GM21529 (cell line): ENCODE measurements at regions not wholly inside any gene's neighbourhood (a gene's known extent, or its start where the extent isn't known, plus 50 kb on each side); places are given as distances from the start of the nearest gene placed in this dataset.
"Not testable (repeated sequence)": the region's sequence is repeated elsewhere in the genome, so short reads cannot be mapped to it uniquely, and the experiment has no call there.

Source experiments
- ATAC-seq: cut with Tn5 transposase; IDR thresholded peaks from one replicate; pipeline ENCODE4 v1.9.1; 2021; ENCODE audit not compliant: unreplicated experiment

DNA sequence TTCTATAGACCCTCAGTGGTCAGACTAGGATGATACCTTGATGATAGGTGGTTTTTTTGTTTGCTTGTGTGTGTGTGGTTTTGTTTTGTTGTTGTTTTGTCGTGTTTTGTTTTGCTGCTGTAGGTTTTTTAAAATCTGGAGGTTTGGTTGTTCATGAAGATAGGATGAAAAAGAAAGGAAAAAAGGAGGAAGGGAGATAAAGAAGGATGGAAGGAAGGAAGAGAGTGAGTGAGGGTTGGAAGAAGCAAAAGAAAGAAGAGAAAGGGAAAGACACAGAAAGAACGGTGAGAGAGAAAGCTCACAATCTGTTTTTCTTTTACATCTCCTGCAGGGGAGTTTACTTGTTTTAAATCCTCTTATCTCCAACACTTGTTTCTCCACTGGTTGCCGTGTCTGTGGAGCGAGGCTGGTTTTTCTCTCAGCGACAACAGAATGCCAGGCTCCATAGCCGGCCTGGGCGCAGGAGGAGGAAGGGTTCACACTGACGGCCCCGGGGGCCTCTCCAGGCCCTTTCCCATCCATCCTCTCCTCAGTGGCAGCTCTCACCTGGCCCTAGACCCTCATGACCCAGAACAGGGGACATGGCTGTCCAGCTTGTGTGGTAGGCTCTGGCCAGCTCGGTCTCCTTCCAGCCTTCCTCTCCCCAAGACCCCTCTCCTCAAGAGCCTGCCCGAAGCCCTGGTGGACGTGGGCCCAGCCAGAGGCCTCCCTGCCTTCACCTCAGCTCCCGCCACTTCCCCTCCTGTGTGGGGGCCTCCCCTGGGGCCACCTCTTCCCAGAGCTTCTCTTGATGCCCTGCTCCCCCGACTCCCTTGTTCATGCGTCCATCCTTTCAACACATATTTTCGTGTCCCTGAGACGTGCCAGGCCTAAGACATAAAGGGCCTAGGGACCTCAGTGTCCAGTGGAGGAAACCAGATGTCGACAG, 168.4 kb downstream of the VEGFA start:
- ATAC-seq: no peak

DNA sequence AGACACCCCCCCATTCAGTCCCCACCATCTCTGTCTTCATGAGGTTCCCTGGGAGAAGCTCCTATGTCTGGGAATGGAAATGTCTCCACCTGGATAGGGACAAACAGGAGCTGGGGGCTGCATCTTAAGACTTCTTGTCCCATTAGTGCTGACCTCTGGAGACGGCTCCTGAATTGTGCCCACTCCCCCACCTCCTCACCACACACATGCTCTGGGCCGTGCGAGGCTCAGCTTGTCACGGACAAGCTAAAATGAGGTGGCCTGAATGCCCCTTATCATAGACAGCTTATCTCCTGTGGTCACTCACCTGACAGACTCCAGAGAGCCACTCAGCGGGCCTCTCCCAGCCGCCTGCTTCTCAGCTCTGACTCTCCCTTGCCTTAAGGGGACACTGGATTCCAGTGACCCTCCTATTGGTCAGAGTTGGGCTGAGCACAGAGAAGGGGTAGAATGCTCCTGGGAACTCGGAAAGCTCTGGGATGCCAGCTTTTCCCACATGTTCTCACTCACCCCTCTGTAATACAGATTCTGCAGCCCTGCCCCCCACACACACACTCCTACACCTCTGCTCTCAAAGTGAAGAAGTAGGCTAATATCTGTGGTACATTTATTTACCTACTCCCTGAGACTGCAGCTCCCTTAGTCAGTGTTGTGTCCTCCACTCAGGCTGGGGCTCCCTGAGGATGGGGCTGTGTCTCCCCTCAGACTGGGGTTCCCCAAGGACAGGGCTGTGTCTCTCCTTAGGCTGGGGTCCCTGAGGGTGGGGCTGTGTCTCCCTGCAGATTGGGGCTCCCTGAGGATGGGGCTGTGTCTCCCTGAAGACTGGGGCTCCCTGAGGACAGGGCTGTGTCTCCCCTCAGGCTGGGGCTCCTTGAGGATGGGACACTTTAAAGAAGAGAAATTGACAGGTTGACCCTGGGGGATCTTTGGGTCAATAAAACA, 167.5 kb downstream of the VEGFA start:
- no peak for ATAC-seq

DNA sequence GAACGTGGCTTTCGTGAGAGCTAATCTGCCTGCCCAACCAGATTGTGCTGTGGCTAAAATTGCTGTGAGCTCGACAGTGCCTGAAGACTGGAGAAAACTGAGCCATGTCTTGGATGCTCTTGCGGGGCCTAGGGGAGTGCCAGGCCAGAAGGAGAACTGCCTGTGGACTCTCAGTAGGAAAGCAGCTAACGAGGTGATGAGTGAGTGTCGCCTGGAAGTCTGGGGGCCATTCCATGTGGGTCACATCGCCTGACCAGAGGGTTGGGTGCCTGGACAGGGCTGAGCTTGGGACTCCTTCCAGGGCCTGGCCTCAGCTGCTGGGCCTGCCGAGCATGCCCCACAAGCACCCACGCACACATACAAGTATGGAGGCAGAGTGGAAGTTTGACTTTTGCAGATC, 166.5 kb downstream of the VEGFA start:
- ATAC-seq: no peak

DNA sequence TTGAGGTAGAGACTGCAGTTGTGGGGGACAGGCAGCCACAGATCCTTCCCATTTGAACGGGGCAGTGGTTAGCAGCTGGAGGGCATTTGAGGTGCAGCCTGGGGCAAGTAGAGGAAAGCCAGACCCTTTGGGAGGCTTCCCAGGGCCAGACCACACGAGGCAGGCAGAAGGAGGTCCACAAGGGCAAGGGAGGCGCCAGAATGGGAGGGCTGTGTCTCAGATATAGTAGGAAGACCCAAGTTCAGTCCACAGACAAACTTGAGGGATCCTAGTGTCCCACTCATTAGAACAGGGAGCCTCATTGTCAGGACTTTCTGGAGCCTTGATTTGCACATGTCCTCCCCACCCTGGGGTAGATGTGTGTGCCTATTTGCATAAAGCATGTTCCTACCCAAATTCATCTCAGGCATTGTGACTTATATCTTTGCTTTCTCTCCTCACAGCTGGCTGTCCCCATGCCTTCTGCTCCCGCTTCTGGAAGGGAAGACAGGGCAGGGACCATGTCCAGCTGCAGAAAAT, 166.0 kb downstream of the VEGFA start:
- no peak for ATAC-seq

DNA sequence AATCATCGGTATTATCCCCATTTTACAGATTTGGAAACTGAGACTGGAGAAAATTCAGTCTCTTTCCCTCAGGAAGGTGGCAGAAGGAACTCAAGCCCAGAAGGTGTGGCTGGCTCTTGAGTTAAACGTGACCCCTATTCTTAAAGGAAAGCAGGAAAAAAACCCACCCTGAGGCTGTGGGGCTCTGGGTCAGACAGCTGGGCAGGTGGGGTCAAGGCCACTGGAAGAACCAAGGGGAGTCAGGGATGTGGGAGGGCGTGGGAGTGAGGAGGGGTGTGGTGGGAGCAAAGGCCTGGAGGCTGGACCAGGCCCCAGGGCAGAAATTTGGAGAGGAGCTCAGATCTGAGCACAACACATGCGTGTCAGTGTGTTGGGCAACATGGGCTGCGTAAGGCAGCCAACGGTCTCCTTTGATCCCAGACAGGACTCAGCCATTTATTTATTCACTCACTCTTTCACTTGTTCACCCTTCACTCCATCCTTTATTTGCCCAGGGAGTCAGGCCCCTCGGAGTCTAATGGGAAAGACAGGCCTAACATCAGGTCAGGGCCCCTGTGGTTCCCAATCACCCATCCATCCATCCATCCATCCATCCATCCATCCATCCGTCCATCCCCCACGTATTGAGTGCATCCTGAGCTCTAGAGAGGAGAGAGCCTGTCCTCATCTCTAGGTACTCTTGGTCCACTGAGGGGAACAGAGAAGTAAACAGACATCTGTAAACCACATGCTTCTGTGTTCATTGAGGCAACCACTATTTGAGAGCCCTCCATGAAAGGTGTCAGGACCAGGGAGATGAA, 165.0 kb downstream of the VEGFA start:
- no peak for ATAC-seq

DNA sequence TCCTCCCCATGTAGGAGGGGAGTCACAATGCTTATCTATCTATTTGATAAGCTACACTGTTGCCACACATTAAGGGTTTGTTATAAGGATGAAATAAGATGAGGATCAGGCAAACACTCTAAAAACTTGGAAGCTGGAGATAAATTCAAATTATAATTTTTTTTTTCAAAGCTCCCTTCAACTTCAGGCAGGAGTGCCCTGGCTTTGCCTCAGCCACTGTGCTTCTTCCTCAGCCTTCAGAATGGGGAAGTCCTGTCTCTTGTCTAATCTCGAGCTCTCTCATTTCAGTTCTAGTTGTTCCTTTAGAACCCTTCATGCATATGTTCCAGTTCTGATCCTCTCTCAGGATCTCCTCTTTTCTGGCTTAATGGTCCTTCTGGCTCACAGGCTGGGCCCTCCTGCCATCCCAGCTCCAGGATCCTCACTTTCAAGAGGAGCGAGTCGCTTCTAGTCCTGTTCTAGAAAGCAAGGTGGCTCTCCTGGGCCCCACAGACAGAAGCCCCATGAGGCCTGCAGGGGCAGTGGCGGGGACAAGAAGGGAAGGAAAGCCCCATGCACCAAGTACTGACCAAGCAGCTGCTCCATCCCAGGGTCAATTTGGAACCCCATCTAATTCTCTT, 164.3 kb downstream of the VEGFA start:
- no peak for ATAC-seq

DNA sequence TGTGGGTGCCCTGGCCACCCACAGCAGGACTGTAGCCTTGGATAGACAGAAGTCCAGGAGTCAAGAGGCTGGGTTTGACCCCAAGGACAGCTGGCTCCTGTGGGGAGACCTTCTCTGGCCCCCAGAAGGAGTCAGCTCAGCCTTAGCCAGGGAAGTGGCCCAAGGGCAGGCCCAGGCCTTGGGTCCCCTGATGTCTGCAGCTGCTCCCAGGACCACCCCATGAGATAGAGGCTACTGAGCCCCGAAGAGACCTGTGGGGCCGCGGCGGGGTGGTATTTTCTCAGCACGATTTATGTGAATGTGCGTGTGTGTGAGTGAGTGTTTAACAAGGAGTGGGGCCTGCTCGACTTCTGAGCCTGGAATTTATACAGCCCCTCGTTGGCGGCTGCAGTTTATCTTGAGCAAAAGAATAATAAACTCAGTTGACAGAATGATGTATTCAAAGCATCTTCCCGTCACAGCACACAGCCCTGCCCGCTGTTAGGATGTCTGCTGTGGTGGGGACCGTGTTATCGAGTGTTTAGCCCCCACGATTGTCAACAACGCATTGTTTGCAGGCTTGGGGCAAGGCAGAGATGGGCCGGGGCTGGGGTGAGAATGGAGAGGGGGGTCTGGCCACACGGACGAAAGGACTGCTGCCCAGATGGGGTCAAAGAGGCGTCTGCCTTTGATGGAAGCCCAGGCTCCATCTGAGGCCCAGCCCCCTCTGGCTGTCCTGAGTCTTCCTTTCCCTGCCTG, 163.3 kb downstream of the VEGFA start:
- no peak for ATAC-seq

DNA sequence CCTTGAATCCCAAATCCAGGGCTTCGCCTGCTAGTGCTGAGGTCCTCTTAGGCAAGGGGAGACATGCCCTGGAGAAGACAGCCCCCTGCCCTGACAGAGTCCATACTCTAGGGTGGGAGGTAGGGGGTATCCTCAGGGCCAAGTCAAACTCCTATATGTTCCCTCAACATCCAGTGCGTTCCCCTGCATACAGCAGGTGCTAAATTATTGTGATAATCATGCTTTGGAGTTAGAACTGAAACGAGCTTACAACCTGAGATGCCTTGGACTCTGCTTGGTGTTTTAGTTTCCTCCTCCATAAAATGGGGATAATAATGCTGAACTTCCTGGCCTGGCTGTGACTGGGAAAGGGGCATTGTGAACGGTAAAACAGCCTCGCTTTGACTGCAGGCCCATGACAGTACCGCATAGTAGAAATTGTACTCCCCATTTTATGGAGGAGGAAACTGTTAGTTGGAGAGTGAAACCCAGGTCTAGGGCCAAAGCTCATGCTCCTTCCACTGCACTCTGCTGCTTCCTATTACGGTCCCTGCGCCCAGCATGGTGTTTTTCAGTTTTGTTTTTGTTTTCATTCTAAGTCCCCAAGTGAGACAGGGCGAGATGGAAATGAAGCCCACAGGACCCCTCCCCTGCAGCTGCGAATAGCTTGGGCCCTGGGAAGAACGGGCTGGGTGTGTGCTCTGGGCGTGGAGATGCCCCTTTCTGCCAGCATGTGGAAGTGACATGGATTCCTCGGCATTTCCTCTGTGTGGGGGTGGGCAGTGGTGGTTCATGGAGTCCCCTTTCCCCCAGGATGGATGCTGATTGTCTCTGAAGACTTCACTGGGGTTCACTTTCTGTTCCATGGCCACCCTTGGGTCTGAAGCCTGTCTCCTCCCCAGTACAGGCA, 162.5 kb downstream of the VEGFA start:
- ATAC-seq: no peak

DNA sequence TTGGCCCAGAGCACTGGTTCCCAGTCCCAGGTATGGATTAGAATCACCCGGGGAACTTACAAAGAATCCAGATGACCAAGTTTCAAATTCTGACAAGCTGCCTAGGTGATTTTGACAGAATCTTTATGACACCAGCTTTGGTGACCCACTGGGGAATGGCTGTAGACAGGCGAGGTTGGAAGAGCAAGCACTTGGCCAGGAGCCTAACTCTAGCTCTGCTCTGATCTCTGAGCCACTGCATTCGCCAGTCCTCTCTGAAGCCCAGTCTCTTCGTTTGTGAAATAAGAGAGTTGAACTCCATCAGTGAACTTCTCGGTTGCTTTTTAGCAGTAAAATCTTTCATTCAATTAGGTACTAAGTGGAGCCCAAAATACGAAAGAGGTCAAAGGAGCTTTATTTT, 161.2 kb downstream of the VEGFA start:
- no peak for ATAC-seq

DNA sequence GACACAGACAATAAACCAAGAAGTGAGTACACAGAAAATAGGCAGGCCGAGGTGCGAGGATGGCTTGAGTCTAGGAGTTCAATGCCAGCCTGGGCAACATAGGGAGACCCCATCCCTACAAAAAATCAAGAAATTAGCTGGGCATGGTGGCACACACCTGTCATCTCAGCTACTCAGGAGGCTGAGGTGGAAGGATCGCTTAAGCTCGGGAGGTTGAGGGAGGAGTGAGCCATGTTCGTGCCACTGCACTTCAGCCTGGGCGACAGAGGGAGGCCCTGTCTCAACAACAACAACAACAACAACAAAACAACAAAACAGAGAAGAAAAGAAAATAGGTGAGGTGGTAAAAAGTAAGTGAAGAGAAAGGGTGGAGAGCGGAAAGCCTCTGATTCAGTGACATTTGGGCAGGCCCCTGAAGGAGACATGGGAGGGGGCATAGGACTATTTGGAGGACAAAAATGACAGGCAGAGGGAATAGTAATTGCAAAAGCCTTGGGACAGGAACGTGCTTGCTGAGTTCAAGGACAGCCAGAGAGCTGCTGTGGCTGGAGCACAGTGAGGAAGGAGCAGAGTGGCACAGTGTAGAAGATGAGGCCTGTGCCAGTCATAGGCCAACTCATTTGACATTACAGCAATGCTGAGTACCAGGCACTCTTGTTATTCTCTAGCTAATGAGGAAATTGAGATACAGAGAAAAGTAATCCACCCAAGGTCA, 160.6 kb downstream of the VEGFA start:
- no peak for ATAC-seq

DNA sequence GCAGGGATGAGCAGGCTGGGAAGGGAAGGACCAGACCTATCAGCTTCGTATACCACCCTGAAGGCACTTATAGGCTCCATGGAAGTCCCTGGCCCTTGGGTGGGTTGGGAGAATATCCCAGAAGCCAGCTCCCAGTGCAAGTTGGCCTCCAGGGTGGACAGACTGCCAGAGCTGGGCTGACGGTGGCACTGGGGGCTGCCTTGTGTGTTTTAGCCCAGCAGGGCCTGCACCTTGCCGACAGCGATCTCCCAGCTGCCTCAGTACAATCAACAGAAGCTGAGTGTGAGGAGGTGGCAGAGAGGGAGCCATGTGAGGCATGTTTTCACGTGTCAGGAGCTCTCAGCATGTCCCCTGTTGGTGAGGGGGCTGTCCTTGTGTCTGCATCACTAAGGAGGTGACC, 159.5 kb downstream of the VEGFA start:
- no peak for ATAC-seq

DNA sequence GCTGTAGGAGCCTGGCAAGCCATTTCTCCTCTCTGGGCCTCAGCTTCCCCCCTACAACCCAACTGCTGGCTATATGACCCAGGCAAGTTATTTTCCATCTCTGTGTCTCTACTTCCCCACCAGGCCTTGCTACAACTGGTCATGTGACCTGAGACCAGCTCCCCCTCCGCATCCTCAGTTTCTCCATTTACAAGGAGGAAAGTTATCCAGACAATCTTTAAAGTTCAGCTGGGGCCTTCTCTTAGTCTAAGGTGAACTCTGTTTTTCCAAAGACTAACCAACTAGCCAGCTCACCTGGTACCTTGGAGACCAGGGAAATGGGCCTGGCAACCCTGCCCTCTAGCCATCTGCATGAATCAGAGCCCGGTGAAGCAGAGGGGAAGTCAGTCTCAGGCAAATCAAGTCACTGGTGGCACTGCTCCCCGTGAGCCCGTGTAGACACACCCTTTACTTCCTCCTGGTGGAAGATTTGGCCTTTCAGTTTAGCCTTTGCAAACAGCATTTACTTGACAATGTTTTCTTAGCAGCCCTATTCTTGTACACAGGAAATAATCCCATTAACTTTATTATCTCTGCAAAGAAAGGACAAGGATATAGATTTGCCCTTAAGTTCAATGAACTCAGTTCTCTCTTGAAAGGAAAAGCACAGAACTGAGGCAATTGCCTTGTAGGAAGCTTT, 157.7 kb downstream of the VEGFA start:
- ATAC-seq: no peak

DNA sequence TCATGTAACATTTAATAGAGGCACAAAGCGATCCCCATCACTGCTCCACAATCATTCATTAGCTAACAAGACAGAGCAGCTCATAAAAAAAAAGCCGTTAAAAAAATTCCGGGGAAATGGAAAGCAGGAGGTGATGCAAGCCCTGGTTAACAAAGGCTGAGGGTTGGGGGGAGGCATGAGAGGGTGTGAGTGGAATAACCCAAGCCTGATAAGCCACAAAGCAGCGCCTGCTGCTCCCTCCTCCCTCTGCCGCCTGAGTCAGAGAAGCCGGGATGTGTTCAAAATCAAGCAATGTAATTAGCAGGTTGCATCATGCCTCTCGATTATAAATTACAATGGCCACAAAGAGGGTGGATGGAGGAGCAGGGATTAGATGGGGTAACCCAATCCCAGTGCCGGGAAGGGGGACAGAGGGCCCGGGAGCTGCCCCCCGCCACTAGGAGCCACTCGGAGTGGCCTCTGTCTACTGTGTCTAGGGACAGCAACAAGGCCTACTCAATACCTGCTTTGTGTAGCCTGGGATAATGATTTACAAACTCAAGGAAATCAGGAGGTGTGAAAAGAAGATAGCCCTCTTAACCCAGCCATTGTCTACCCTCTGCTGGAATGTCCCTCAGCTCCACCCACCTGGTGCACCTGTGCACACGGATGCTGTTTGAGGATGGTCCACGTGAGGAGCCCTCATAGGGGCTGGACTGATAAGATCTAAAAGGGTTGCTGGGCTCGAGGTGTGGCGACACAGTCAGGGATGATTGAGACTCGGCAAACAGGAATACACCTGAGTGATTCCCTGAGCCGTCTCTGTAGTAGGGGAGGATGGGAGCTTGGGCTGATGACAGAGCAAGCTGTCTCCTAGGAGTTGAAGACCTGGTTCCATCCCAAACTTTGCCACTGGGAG, 156.9 kb downstream of the VEGFA start:
- ATAC-seq: no peak

DNA sequence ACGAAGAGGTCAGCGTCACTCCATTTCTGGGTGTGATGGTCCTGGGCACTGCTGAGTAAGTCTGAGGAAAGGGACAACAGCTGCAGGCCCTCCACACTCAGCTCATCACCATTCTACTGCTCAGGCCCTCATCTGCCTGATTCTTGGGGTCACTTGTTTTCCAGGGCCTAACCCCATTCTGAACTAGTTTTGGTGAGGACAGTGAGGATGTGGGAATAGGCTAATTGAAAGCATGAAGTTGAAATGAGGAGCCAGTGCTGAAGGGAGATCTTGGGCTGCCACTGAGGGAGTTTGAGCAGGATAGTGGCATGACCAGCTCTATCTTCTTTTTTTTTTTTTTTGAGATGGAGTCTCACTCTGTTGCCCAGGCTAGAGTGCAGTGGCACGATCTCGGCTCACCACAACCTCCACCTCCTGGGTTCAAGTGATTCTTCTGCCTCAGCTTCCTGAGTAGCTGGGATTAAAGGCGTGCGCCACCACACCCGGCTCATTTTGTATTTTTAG, 155.7 kb downstream of the VEGFA start:
- ATAC-seq: not testable (repeated sequence)

DNA sequence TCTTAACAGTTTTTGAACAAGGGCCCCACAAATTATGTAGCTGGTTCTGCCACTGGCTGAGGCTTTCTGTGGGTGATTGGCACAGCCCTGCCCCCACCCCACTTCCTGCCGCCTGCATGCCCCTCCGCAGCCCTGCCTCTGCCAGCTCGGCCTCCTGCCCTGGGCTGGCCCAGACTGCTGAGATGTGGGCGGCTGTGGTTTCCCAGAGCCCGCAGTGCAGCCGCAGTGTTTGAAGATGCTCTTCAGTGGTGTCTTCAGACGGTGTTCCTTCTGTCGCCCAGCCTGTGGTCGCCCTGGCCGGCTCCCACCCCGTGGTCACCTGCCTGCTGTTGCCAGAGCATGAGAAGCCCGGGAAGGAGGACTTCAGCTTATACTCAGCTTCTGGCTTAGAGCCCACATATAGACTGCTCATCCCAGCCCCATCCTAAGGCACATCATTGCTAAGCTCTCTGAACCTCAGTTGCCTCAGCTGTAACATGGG, 154.3 kb downstream of the VEGFA start:
- ATAC-seq: peak; percentile 62
